ENCODE measurements at regions not wholly inside any gene's neighbourhood (a gene's known extent, or its start where the extent isn't known, plus 50 kb on each side); places are given as distances from the start of the nearest gene placed in this dataset.

DNA sequence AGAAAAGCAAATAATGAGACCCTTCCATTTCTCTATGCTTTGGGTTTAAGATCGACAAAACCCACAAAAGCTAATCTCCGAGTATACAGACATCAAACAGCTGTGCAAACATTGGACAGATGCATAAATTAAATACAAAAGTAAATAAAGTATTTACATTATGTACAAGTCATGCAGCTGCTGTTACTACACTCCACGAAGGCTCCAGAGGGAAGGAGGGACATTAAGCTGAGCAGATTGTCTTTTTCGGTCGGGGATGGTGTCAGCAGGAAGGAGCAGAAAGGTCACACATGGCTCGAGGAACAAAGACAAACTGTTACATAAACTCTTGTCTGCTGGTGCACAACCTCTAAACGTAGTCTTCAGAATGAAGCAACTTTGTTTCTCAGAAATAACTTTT lies 88.8 kb upstream of the BARX2 start:
- no peak for TF ChIP-seq CTCF (IDR thresholded peaks at IDR 0.05)
- no peak for TF ChIP-seq POLR2A (IDR thresholded peaks at IDR 0.05)

Measured in breast epithelium (tissue), 3 donors.